GM23338 (cell line): ENCODE measurements at regions not wholly inside any gene's neighbourhood (a gene's known extent, or its start where the extent isn't known, plus 50 kb on each side); places are given as distances from the start of the nearest gene placed in this dataset.

Experiments
- CREB1 ChIP-seq: fragments of 250-450 bp; sonication (Bioruptor Pico); IDR thresholded peaks from 2 replicates; pipeline ENCODE4 v1.5.0; 2020; ENCODE audit warnings: low read depth, mild to moderate bottlenecking, moderate library complexity
- EZH2 ChIP-seq: fragments of 200-600 bp; sonication (generic); IDR thresholded peaks from one replicate; pipeline ENCODE4 v1.8.0; 2017; ENCODE audit warnings: antibody characterized with exemption, mild to moderate bottlenecking, low read depth; ENCODE audit not compliant: unreplicated experiment
- EZH2phosphoT487 ChIP-seq: fragments of 200-600 bp; sonication (generic); IDR thresholded peaks from one replicate; pipeline ENCODE4 v1.8.1; 2018; ENCODE audit warnings: antibody characterized with exemption; ENCODE audit not compliant: unreplicated experiment
- JUNB ChIP-seq: IDR thresholded peaks from one replicate; pipeline ENCODE4 v1.6.1; 2016; ENCODE audit warnings: antibody characterized with exemption; ENCODE audit not compliant: unreplicated experiment
- NANOG ChIP-seq: IDR thresholded peaks from 2 replicates; pipeline ENCODE4 v1.6.1; 2016; ENCODE audit warnings: antibody characterized with exemption, borderline replicate concordance
- POLR2AphosphoS5 ChIP-seq: IDR thresholded peaks from 2 replicates; pipeline ENCODE4 v1.6.1; 2016; ENCODE audit warnings: antibody characterized with exemption, low read depth
- ZNF114 ChIP-seq: fragments of 250-450 bp; sonication (Bioruptor Pico); IDR thresholded peaks from 2 replicates; pipeline ENCODE4 v1.5.0; 2020; ENCODE audit warnings: mild to moderate bottlenecking, moderate library complexity
- ZNF331 ChIP-seq: fragments of 250-450 bp; sonication (Bioruptor Pico); IDR thresholded peaks from 2 replicates; pipeline ENCODE4 v1.5.0; 2020; ENCODE audit warnings: low read depth, mild to moderate bottlenecking, moderate library complexity
- TF ChIP-seq, protein P1 (sequence below): fragments of 250-450 bp; sonication (Bioruptor Pico); IDR thresholded peaks from 2 replicates; pipeline ENCODE4 v1.5.0; 2020; ENCODE audit warnings: mild to moderate bottlenecking, moderate library complexity
- TF ChIP-seq, protein P2 (sequence below): IDR thresholded peaks from one replicate; pipeline ENCODE4 v1.6.1; 2018; ENCODE audit warnings: antibody characterized with exemption; ENCODE audit not compliant: unreplicated experiment
- TF ChIP-seq, protein P3 (sequence below): IDR thresholded peaks from 2 replicates; pipeline ENCODE4 v1.6.1; 2016; ENCODE audit warnings: antibody characterized with exemption

DNA sequence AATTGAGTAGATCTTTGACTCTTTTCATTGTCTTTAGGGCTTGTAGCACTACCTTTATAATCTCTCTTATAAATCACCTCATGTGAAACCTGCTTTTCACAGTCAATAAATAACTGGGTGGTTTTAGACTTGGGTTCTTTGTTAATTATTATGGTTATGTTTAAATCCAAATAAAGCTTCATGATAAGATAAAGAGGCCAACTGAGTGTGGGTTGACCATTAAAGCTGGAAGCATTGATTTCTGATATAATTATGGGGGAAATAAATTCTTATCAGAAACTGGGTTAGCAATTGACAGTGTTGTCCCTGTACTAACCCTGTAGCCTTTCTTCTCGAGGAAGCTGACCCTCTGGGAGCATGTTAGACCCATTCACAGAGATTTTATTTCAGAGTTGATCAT is 384.7 kb upstream of the LCORL start (continued):
- TF ChIP-seq, protein P1, sequence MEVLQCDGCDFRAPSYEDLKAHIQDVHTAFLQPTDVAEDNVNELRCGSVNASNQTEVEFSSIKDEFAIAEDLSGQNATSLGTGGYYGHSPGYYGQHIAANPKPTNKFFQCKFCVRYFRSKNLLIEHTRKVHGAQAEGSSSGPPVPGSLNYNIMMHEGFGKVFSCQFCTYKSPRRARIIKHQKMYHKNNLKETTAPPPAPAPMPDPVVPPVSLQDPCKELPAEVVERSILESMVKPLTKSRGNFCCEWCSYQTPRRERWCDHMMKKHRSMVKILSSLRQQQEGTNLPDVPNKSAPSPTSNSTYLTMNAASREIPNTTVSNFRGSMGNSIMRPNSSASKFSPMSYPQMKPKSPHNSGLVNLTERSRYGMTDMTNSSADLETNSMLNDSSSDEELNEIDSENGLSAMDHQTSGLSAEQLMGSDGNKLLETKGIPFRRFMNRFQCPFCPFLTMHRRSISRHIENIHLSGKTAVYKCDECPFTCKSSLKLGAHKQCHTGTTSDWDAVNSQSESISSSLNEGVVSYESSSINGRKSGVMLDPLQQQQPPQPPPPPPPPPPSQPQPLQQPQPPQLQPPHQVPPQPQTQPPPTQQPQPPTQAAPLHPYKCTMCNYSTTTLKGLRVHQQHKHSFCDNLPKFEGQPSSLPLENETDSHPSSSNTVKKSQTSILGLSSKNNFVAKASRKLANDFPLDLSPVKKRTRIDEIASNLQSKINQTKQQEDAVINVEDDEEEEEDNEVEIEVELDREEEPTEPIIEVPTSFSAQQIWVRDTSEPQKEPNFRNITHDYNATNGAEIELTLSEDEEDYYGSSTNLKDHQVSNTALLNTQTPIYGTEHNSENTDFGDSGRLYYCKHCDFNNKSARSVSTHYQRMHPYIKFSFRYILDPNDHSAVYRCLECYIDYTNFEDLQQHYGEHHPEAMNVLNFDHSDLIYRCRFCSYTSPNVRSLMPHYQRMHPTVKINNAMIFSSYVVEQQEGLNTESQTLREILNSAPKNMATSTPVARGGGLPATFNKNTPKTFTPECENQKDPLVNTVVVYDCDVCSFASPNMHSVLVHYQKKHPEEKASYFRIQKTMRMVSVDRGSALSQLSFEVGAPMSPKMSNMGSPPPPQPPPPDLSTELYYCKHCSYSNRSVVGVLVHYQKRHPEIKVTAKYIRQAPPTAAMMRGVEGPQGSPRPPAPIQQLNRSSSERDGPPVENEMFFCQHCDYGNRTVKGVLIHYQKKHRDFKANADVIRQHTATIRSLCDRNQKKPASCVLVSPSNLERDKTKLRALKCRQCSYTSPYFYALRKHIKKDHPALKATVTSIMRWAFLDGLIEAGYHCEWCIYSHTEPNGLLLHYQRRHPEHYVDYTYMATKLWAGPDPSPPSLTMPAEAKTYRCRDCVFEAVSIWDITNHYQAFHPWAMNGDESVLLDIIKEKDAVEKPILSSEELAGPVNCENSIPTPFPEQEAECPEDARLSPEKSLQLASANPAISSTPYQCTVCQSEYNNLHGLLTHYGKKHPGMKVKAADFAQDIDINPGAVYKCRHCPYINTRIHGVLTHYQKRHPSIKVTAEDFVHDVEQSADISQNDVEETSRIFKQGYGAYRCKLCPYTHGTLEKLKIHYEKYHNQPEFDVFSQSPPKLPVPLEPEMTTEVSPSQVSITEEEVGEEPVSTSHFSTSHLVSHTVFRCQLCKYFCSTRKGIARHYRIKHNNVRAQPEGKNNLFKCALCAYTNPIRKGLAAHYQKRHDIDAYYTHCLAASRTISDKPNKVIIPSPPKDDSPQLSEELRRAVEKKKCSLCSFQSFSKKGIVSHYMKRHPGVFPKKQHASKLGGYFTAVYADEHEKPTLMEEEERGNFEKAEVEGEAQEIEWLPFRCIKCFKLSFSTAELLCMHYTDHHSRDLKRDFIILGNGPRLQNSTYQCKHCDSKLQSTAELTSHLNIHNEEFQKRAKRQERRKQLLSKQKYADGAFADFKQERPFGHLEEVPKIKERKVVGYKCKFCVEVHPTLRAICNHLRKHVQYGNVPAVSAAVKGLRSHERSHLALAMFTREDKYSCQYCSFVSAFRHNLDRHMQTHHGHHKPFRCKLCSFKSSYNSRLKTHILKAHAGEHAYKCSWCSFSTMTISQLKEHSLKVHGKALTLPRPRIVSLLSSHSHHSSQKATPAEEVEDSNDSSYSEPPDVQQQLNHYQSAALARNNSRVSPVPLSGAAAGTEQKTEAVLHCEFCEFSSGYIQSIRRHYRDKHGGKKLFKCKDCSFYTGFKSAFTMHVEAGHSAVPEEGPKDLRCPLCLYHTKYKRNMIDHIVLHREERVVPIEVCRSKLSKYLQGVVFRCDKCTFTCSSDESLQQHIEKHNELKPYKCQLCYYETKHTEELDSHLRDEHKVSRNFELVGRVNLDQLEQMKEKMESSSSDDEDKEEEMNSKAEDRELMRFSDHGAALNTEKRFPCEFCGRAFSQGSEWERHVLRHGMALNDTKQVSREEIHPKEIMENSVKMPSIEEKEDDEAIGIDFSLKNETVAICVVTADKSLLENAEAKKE (CRISPR knock-in tag) = no peak
- no peak for TF ChIP-seq NANOG
- TF ChIP-seq ZNF331 (CRISPR knock-in tag) = no peak
- TF ChIP-seq, protein P2, sequence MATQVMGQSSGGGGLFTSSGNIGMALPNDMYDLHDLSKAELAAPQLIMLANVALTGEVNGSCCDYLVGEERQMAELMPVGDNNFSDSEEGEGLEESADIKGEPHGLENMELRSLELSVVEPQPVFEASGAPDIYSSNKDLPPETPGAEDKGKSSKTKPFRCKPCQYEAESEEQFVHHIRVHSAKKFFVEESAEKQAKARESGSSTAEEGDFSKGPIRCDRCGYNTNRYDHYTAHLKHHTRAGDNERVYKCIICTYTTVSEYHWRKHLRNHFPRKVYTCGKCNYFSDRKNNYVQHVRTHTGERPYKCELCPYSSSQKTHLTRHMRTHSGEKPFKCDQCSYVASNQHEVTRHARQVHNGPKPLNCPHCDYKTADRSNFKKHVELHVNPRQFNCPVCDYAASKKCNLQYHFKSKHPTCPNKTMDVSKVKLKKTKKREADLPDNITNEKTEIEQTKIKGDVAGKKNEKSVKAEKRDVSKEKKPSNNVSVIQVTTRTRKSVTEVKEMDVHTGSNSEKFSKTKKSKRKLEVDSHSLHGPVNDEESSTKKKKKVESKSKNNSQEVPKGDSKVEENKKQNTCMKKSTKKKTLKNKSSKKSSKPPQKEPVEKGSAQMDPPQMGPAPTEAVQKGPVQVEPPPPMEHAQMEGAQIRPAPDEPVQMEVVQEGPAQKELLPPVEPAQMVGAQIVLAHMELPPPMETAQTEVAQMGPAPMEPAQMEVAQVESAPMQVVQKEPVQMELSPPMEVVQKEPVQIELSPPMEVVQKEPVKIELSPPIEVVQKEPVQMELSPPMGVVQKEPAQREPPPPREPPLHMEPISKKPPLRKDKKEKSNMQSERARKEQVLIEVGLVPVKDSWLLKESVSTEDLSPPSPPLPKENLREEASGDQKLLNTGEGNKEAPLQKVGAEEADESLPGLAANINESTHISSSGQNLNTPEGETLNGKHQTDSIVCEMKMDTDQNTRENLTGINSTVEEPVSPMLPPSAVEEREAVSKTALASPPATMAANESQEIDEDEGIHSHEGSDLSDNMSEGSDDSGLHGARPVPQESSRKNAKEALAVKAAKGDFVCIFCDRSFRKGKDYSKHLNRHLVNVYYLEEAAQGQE = no peak
- no peak for TF ChIP-seq POLR2AphosphoS5
- TF ChIP-seq CREB1 = no peak
- no peak for TF ChIP-seq EZH2
- TF ChIP-seq JUNB = no peak
- TF ChIP-seq EZH2phosphoT487 = no peak
- TF ChIP-seq, protein P3, sequence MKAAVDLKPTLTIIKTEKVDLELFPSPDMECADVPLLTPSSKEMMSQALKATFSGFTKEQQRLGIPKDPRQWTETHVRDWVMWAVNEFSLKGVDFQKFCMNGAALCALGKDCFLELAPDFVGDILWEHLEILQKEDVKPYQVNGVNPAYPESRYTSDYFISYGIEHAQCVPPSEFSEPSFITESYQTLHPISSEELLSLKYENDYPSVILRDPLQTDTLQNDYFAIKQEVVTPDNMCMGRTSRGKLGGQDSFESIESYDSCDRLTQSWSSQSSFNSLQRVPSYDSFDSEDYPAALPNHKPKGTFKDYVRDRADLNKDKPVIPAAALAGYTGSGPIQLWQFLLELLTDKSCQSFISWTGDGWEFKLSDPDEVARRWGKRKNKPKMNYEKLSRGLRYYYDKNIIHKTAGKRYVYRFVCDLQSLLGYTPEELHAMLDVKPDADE = no peak
- TF ChIP-seq ZNF114 (CRISPR knock-in tag) = no peak
